ENCODE measurements at regions not wholly inside any gene's neighbourhood (a gene's known extent, or its start where the extent isn't known, plus 50 kb on each side); places are given as distances from the start of the nearest gene placed in this dataset.

DNA sequence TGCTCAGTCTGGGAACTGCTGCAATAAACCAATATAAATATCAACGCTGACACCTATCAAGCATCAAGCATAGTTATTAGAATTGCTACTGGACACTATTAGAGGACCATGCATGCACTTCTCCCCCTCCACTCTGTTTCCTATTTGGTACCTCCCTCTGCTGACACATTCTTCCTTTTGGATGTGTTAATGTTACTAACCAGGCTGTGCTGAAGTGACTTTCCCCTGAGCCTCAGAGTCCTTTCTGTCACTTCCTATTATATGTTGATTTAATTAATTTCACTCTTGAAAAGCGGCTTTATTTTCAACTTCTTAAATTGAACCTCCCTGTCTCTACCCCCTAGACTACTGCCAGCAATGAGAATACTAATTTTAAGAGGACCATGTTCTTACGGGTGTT, 379.1 kb downstream of the MCTP2 start:
- TF ChIP-seq, protein P1, sequence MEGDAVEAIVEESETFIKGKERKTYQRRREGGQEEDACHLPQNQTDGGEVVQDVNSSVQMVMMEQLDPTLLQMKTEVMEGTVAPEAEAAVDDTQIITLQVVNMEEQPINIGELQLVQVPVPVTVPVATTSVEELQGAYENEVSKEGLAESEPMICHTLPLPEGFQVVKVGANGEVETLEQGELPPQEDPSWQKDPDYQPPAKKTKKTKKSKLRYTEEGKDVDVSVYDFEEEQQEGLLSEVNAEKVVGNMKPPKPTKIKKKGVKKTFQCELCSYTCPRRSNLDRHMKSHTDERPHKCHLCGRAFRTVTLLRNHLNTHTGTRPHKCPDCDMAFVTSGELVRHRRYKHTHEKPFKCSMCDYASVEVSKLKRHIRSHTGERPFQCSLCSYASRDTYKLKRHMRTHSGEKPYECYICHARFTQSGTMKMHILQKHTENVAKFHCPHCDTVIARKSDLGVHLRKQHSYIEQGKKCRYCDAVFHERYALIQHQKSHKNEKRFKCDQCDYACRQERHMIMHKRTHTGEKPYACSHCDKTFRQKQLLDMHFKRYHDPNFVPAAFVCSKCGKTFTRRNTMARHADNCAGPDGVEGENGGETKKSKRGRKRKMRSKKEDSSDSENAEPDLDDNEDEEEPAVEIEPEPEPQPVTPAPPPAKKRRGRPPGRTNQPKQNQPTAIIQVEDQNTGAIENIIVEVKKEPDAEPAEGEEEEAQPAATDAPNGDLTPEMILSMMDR (IDR thresholded peaks at IDR 0.05; ENCODE audit: extremely low read depth, insufficient read depth, missing control alignments): no peak

DNA sequence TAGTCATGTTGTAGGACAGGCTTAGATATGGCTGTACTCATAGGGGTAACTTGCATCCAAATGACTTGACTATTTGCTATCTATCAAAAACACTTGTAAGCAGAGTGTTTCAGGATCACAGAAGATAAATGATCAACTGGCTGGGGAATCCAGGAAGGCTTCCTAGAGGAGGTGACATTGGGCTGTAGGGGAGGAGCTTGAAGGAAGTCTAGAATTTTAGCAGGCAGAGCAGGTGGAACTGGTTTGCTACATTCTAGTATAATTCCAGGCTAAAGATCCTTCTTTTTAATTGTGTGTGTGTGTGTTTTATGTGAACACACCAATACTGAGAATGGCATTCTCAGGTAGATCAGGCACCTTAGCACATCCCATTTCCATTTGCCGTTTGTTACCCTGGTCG, 380.3 kb downstream of the MCTP2 start:
- DNase-seq (ENCODE audit: low spot score): no peak
- TF ChIP-seq, protein P1 (IDR thresholded peaks at IDR 0.05; ENCODE audit: extremely low read depth, insufficient read depth, missing control alignments): no peak
- in situ Hi-C loops (cut with MboI; ENCODE audit: low pct_unique_long_range_greater_than_20kb, low sequenced_read_pairs, unreplicated experiment): no loop called here

More for the DNA sequence above, 379.1 kb downstream of the MCTP2 start:
- in situ Hi-C loops (cut with MboI; ENCODE audit: low pct_unique_long_range_greater_than_20kb, low sequenced_read_pairs, unreplicated experiment): no loop called here
- no peak for DNase-seq (ENCODE audit: low spot score)

DNA sequence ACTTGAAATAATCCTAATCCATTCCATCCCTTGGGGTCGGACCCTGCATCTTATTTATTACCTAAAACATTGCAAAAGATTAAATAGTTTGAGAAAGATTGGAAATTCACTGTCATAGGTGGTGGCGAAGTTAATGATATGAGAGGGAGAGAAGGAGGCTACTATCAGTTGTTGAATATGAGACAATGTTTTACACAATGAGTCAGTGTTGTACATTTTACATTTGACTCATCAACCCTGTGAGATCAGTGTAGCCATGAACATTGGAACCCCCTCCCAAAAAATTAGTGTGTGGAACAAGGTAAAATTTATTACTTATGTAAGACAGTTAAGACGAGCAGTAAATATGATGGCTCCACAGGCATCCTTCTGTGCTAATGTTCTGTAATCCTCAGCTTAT, 384.3 kb downstream of the MCTP2 start:
- TF ChIP-seq, protein P1 (IDR thresholded peaks at IDR 0.05; ENCODE audit: extremely low read depth, insufficient read depth, missing control alignments): no peak
- no peak for DNase-seq (ENCODE audit: low spot score)
- in situ Hi-C loops (cut with MboI; ENCODE audit: low pct_unique_long_range_greater_than_20kb, low sequenced_read_pairs, unreplicated experiment): no loop called here

DNA sequence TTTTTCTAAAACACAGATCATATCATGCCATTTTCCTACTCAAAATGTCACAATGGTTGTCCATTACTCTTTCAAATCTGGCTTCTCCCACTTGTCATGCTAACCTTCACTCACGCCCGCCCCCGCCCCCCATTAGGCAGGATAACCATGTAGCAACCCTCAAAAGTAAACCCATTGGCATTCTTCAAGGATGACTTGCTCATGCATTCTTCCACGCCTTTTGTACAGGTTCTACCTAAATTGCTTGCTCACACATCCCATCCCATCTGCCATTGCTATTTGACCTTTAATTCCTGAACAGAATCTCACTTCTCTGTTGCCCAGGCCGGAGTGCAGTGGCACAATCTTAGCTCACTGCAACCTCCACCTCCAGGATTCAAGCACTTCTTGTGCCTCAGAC, 389.3 kb downstream of the MCTP2 start:
- in situ Hi-C loops (cut with MboI; ENCODE audit: low pct_unique_long_range_greater_than_20kb, low sequenced_read_pairs, unreplicated experiment): no loop called here
- DNase-seq (ENCODE audit: low spot score): no peak
- TF ChIP-seq, protein P1 (IDR thresholded peaks at IDR 0.05; ENCODE audit: extremely low read depth, insufficient read depth, missing control alignments): no peak

DNA sequence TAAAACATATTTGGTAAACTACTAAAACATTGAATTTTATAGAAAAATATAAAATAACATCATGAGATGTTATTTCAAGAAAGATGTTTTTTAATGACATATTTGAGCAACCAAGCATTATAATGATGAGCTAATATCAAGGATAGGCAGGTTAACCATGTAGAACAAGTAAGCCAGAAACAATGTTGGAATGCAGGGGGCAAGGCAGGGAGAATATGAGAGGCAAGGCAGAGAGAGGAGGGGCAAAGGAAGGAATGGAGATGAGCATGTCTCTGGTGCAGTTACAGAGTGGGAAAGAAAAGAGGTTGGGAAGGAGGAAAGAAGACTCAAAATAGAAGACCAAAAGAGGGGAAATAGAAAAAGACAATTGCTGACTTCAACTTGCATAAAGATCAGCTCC, 390.4 kb downstream of the MCTP2 start:
- DNase-seq (ENCODE audit: low spot score): no peak
- in situ Hi-C loops (cut with MboI; ENCODE audit: low pct_unique_long_range_greater_than_20kb, low sequenced_read_pairs, unreplicated experiment): no loop called here
- TF ChIP-seq, protein P1 (IDR thresholded peaks at IDR 0.05; ENCODE audit: extremely low read depth, insufficient read depth, missing control alignments): no peak

DNA sequence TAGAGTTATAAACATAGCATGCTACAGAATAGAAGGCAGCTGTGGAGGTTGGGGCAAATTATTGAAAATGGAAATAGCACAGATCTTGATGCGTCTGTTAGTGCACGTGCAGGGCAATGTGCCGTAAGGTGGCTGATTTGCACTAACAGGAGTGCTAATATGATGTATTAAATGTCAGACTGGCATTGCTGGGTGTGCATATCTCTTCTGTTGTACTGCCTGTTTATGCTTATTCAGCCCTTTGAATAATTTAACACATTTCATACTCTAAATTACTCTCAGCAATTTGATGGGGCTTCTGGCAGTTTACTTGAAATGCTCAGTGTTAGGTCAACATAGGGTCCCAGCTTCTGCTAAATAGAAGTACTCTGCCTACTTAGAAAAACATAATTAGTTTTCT, 395.6 kb downstream of the MCTP2 start:
- in situ Hi-C loops (cut with MboI; ENCODE audit: low pct_unique_long_range_greater_than_20kb, low sequenced_read_pairs, unreplicated experiment): no loop called here
- TF ChIP-seq, protein P1 (IDR thresholded peaks at IDR 0.05; ENCODE audit: extremely low read depth, insufficient read depth, missing control alignments): no peak
- DNase-seq (ENCODE audit: low spot score): no peak

DNA sequence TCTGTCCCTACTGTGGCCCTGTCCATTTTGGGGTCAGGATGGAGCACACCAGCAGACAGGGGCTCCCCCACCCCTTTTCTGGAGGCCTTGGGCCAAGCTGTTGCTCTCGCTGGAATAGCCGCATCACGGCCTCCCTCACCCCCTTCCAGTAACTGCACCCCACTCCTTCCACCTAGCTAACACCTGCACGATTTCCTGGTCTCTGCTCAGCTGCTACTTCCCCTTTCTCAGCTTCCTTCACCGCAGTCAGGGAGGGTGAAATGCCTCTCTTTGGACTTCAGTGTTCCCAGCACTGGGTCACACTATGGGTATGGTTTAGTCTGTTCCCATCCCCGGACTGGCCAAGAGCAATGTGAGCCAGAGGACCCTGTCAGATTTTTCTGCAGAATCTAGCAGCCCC, 400.2 kb downstream of the MCTP2 start:
- in situ Hi-C loops (cut with MboI; ENCODE audit: low pct_unique_long_range_greater_than_20kb, low sequenced_read_pairs, unreplicated experiment): no loop called here
- TF ChIP-seq, protein P1 (IDR thresholded peaks at IDR 0.05; ENCODE audit: extremely low read depth, insufficient read depth, missing control alignments): no peak
- no peak for DNase-seq (ENCODE audit: low spot score)
